ENCODE measurements at regions not wholly inside any gene's neighbourhood (a gene's known extent, or its start where the extent isn't known, plus 50 kb on each side); places are given as distances from the start of the nearest gene placed in this dataset.

GRCh38 chr22:49674479-49675050, 153.1 kb downstream of the BRD1 start:
- no peak for DNase-seq (ENCODE audit: low read depth in 1 of 2, low spot score in 1 of 2)
- TF ChIP-seq REST (IDR thresholded peaks at IDR 0.05; ENCODE audit: insufficient replicate concordance, low read depth) (no peak), SPI1 (IDR thresholded peaks at IDR 0.05; ENCODE audit: borderline replicate concordance, low read depth) (no peak), GABPA (IDR thresholded peaks at IDR 0.05; ENCODE audit: low read depth) (no peak), CTCF (IDR thresholded peaks at IDR 0.05; ENCODE audit: insufficient read depth, low read length) (no peak), POLR2AphosphoS5 (IDR thresholded peaks at IDR 0.05; ENCODE audit: low read depth) (no peak)
- H3K4me3 ChIP-seq (replicated peaks; ENCODE audit: insufficient read depth, low read length): no peak overlapping the region
- peaks cover 36% of the 10 kb centered on the region for H3K27me3 ChIP-seq (ENCODE audit: insufficient read depth, poor library complexity, severe bottlenecking)
- H3K27ac ChIP-seq (replicated peaks): no peak overlapping the region

- DNase-seq (ENCODE audit: low read depth in 1 of 2, low spot score in 1 of 2): no peak
- Histone ChIP-seq H3K27ac (replicated peaks) (no peak overlapping the region), H3K4me3 (replicated peaks; ENCODE audit: insufficient read depth, low read length) (no peak overlapping the region), H3K27me3 (ENCODE audit: insufficient read depth, poor library complexity, severe bottlenecking) (peaks cover 35% of the 10 kb centered on the region)
- TF ChIP-seq GABPA (IDR thresholded peaks at IDR 0.05; ENCODE audit: low read depth) (no peak), POLR2AphosphoS5 (IDR thresholded peaks at IDR 0.05; ENCODE audit: low read depth) (no peak), REST (IDR thresholded peaks at IDR 0.05; ENCODE audit: insufficient replicate concordance, low read depth) (no peak), CTCF (IDR thresholded peaks at IDR 0.05; ENCODE audit: insufficient read depth, low read length) (no peak), SPI1 (IDR thresholded peaks at IDR 0.05; ENCODE audit: borderline replicate concordance, low read depth) (no peak)
Observed at GRCh38 chr22:49673048-49673447, 154.6 kb downstream of the BRD1 start.

GRCh38 chr22:49672014-49672516, 155.6 kb downstream of the BRD1 start:
- TF ChIP-seq GABPA (IDR thresholded peaks at IDR 0.05; ENCODE audit: low read depth): no peak
- TF ChIP-seq CTCF (IDR thresholded peaks at IDR 0.05; ENCODE audit: insufficient read depth, low read length): no peak
- no peak for TF ChIP-seq SPI1 (IDR thresholded peaks at IDR 0.05; ENCODE audit: borderline replicate concordance, low read depth)
- TF ChIP-seq REST (IDR thresholded peaks at IDR 0.05; ENCODE audit: insufficient replicate concordance, low read depth): no peak
- no peak for TF ChIP-seq POLR2AphosphoS5 (IDR thresholded peaks at IDR 0.05; ENCODE audit: low read depth)
- no peak overlapping the region for H3K27ac ChIP-seq (replicated peaks)
- peaks cover 35% of the 10 kb centered on the region for H3K27me3 ChIP-seq (ENCODE audit: insufficient read depth, poor library complexity, severe bottlenecking)
- H3K4me3 ChIP-seq (replicated peaks; ENCODE audit: insufficient read depth, low read length): no peak overlapping the region
- no peak for DNase-seq (ENCODE audit: low read depth in 1 of 2, low spot score in 1 of 2)

All from HL-60 (cell line).